Heart right ventricle (tissue), 16 donors: ENCODE measurements at regions not wholly inside any gene's neighbourhood (a gene's known extent, or its start where the extent isn't known, plus 50 kb on each side); places are given as distances from the start of the nearest gene placed in this dataset.
A peak's percentile ranks its signal among the peaks of the same experiment; 100 is the strongest.

Experiments
- ATAC-seq, 8 donors: fragments of 200-7000 bp; cut with Tn5 transposase; one replicate each; pipeline ENCODE4 v1.9.1; 2020; ENCODE audit warnings: mild to moderate bottlenecking in 8 of 8, moderate library complexity in 8 of 8, moderate number of reproducible peaks in 1 of 8
- DNase-seq, 2 donors: peaks; one replicate each; pipeline ENCODE4 v3.0.0-alpha.2; 2020
- H3K27ac ChIP-seq, 10 donors: fragments of 200-600 bp; sonication (generic) in 2 of 10; one replicate each; pipeline versions ENCODE4 v1.5.0 to v1.8.0; 2020 to 2022; ENCODE audit warnings: mild to moderate bottlenecking in 3 of 10
- H3K27me3 ChIP-seq, 7 donors: fragments of 200-600 bp; one replicate each; pipeline ENCODE4 v1.8.0; 2021 to 2022; ENCODE audit warnings: mild to moderate bottlenecking in 2 of 7
- H3K36me3 ChIP-seq, 9 donors: fragments of 200-600 bp; sonication (generic) in 1 of 9; one replicate each; pipeline versions ENCODE4 v1.5.0 to v1.8.0; 2020 to 2022; ENCODE audit warnings: mild to moderate bottlenecking in 2 of 9
- H3K4me1 ChIP-seq, 9 donors: fragments of 200-600 bp; sonication (generic) in 1 of 9; one replicate each; pipeline versions ENCODE4 v1.5.0 to v1.8.0; 2020 to 2022; ENCODE audit warnings: mild to moderate bottlenecking in 4 of 9
- H3K4me3 ChIP-seq, 10 donors: fragments of 200-600 bp; sonication (generic) in 2 of 10; one replicate each; pipeline versions ENCODE4 v1.5.0 to v1.8.0; 2020 to 2022; ENCODE audit warnings: mild to moderate bottlenecking in 7 of 10, moderate library complexity in 2 of 10
- H3K9me3 ChIP-seq, 11 donors: fragments of 200-600 bp in 10 of 11; sonication (generic) in 2 of 11; one replicate each; pipeline versions ENCODE4 v1.5.0 to v1.8.0; 2013 to 2022; ENCODE audit warnings: mild to moderate bottlenecking in 2 of 11, control low read depth in 1 of 11, moderate library complexity in 1 of 11
- WGBS, 2 donors: extraction: QIAGEN DNeasy Blood & Tissue Kit; methylation state at CpG; one replicate each; pipeline ENCODE4 v1.1.7; 2013; ENCODE audit warnings: inconsistent platforms in 1 of 2; 5-methylcytosine and 5-hydroxymethylcytosine counted together
- intact Hi-C, 10 donors: fragments of 100-400 bp; cut with DNase I; formaldehyde crosslinking; loops; one replicate each; pipeline versions ENCODE4 v1.11.1 to v1.14.2; 2022
- TF ChIP-seq, protein P1 (sequence below), 9 donors: fragments of 200-600 bp; sonication (generic) in 2 of 9; IDR thresholded peaks; one replicate each; pipeline versions ENCODE4 v1.5.0 to v1.8.0; 2021 to 2022; ENCODE audit warnings: antibody characterized with exemption in 9 of 9, mild to moderate bottlenecking in 5 of 9, moderate library complexity in 1 of 9
- donor health status: Arrhythmogenic right ventricular cardiomyopathy.
- donor health status: ischemic (EF 13 %, LVEDD 7.1; RV severe dilation, severe dysfunction).
- donor health status: healthy with polysubstance abuse.
- donor health status: DM: no; HTN: yes; CAD: no.
- donor health status: DM: no; HTN: no; CAD: no.
- donor health status: ischemic (EF 25% LVEDD 6.9; RV normal size, moderate dysfunction).
- donor health status: ischemic (EF 25% LVEDD 5.7; RV mildly dilated, moderate dysfunction).
- donor health status: healthy.
- donor health status: DM: yes; HTN: yes; CAD: no.
- donor health status: Ischemic cardiomyopathy.
- donor health status: ischemic (EF 35%, LVEDD 5.7; RV mildly dilated, moderate dysfunction).
- donor health status: nonischemic (EF 11% LVEDD 7.7; RV severe dilation, severe dysfunction).
- donor health status: DM: yes; HTN: yes; CAD: no.
- donor health status: PGD.
- donor health status: ischemic (EF 29% LVEDD 5.4; RV normal size, mild dysfunction).
- donor health status: nonischemic (EF 23%, LVEDD 6.1; RV moderate dilation, normal function).

DNA sequence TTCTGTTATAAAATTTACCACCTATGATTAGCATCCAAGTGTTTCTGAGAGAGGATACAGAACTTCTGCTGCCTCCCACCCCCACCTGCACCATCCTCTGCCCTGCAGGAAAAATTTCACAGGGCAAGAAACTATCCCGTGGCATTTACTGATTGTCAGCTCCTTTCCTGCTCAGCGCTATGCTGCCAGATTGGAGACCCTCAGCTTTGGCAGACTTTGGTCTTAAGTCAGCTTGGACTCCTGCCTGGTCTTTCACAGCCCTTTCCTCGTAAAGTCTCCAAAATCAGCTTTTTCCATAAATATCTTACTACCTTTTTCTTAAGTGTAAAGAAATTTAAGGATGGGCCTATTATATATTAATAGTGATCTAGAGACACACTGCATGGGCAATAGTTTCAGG is 239.9 kb upstream of the ADAMTS9 start:
- peak overlapping the region in 1 of 10 donors; percentile 55 for H3K27ac ChIP-seq
- TF ChIP-seq, protein P1, sequence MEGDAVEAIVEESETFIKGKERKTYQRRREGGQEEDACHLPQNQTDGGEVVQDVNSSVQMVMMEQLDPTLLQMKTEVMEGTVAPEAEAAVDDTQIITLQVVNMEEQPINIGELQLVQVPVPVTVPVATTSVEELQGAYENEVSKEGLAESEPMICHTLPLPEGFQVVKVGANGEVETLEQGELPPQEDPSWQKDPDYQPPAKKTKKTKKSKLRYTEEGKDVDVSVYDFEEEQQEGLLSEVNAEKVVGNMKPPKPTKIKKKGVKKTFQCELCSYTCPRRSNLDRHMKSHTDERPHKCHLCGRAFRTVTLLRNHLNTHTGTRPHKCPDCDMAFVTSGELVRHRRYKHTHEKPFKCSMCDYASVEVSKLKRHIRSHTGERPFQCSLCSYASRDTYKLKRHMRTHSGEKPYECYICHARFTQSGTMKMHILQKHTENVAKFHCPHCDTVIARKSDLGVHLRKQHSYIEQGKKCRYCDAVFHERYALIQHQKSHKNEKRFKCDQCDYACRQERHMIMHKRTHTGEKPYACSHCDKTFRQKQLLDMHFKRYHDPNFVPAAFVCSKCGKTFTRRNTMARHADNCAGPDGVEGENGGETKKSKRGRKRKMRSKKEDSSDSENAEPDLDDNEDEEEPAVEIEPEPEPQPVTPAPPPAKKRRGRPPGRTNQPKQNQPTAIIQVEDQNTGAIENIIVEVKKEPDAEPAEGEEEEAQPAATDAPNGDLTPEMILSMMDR (IDR thresholded peaks at IDR 0.05) = no peak
- WGBS, 2 donors = 69 to 84% methylated on average over 3 of the region's 3 CpGs
- H3K4me3 ChIP-seq = no peak overlapping the region
- H3K4me1 ChIP-seq = peaks cover 0 to 30% (median 9%) of the 10 kb centered on the region in 9 donors
- H3K27me3 ChIP-seq = no peaks in the 10 kb centered on the region
- no peak for DNase-seq
- H3K9me3 ChIP-seq = peaks cover 0 to 8% (median 0%) of the 10 kb centered on the region in 11 donors
- no peaks in the 10 kb centered on the region for H3K36me3 ChIP-seq
- intact Hi-C loops = loop anchor here in 2 of 10 donors (10.0 kb wide), 1 partner anchor 237 kb away; no protein-coding TSS in a partner anchor
- no peak for ATAC-seq

DNA sequence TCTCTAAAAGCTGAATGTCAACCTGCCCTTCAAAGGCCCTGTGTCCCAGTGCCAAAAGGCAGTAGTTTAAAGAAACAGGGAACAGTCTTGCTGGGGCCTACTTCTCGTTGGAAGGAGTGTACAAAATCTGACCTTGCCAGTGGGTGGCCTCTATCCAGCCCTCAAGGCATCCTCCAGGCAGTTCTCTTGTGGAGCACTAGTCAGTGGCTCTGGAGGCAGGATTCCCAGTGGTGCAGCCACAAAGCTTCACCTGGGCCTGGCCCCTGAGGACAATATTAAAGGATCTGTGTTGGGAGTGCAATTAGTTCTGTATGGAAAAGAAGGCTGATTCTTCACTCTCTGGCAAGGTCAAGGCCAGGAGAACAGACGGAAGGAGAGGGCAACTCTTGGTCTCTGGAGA is 237.8 kb upstream of the ADAMTS9 start:
- peaks cover 0 to 44% (median 9%) of the 10 kb centered on the region in 9 donors for H3K4me1 ChIP-seq
- H3K9me3 ChIP-seq = no peaks in the 10 kb centered on the region
- H3K27me3 ChIP-seq = no peaks in the 10 kb centered on the region
- no peaks in the 10 kb centered on the region for H3K36me3 ChIP-seq
- H3K4me3 ChIP-seq = no peak overlapping the region
- no peak overlapping the region for H3K27ac ChIP-seq
- DNase-seq (no peak), ATAC-seq (no peak)
- intact Hi-C loops = loop anchor here in 2 of 10 donors (10.0 kb wide), 1 partner anchor 239 kb away; no protein-coding TSS in a partner anchor
- TF ChIP-seq, protein P1 (IDR thresholded peaks at IDR 0.05) = no peak
- WGBS, 2 donors = 59 to 67% methylated on average over 2 of the region's 2 CpGs

DNA sequence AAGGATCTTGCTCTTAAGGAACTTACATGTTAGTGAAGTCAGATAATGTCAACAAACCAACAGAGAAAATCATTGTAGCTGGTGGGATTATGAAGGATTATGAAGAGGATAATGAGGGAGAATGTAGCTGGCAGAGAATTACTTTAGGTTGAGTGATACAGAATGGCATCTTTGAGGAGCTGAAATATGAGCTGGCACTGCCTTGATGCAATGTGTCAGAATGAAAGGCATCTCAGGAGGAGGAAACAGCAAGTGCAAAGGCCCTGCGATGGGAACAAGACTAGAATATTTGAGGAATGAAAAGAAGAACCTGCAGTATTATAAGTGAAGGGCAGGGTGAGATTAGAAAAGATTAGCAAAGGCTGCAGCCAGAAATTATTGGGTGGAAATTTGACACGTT is 237.2 kb upstream of the ADAMTS9 start:
- 74 to 80% methylated on average over 2 of the region's 2 CpGs for WGBS, 2 donors
- TF ChIP-seq, protein P1 (IDR thresholded peaks at IDR 0.05) = no peak
- DNase-seq (no peak), ATAC-seq (no peak)
- Histone ChIP-seq H3K27ac (peak overlapping the region in 2 of 10 donors; percentile 23 to 65), H3K9me3 (no peaks in the 10 kb centered on the region), H3K27me3 (no peaks in the 10 kb centered on the region), H3K4me3 (no peak overlapping the region), H3K36me3 (no peaks in the 10 kb centered on the region), H3K4me1 (peaks cover 0 to 44% (median 9%) of the 10 kb centered on the region in 9 donors)
- intact Hi-C loops = loop anchor here in 2 of 10 donors (10.0 kb wide), 1 partner anchor 240 kb away; no protein-coding TSS in a partner anchor

DNA sequence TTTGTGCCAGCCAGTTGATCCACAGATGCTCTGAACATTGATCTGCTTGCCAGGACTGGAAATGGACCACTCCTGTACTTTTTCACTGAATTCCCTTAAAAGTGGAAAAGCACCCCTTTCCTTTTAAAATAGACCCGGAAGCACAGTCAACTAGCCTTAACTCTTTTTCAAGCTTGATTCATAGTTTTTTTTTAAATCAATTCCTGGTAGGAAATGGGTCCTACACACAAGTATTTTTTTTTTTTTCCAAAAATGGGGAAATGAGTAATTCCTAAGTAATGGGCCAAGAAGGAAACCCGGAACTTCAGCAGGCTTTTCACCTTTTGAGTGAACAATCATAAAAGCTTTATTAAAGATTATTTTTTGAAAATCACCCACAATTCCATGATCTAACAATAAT is 234.4 kb upstream of the ADAMTS9 start:
- intact Hi-C loops = loop anchor here in 2 of 10 donors (10.0 kb wide), 1 partner anchor 243 kb away; no protein-coding TSS in a partner anchor
- Histone ChIP-seq H3K27ac (peak overlapping the region in 6 of 10 donors; percentile 47 to 65 (median 54)), H3K9me3 (no peaks in the 10 kb centered on the region), H3K4me3 (no peak overlapping the region), H3K36me3 (no peaks in the 10 kb centered on the region), H3K27me3 (no peaks in the 10 kb centered on the region), H3K4me1 (peaks cover 0 to 53% (median 20%) of the 10 kb centered on the region in 9 donors)
- DNase-seq (no peak), ATAC-seq (peak in 3 of 8 donors; percentile 30 to 68 (median 43))
- TF ChIP-seq, protein P1 (IDR thresholded peaks at IDR 0.05) = no peak
- WGBS, 2 donors = 59 to 68% methylated on average over 2 of the region's 2 CpGs
